Mesothelial cell of epicardium (in vitro differentiated cells): ENCODE measurements at regions not wholly inside any gene's neighbourhood (a gene's known extent, or its start where the extent isn't known, plus 50 kb on each side); places are given as distances from the start of the nearest gene placed in this dataset.

ENCODE experiments used
- DNase-seq, 2 experiments: peaks; one replicate each; pipeline ENCODE4 v3.0.0; 2021; ENCODE audit warnings: low spot score in 2 of 2; ENCODE audit not compliant: unreplicated experiment in 2 of 2
- H3K27ac Mint-ChIP-seq: 2 replicates; pipeline ENCODE4 v1.8.0; 2021; ENCODE audit warnings: mixed read lengths
- H3K27me3 Mint-ChIP-seq: 2 replicates; pipeline ENCODE4 v1.8.0; 2021; ENCODE audit warnings: low read depth, mixed read lengths
- H3K36me3 Mint-ChIP-seq: 2 replicates; pipeline ENCODE4 v1.8.0; 2021; ENCODE audit warnings: mixed read lengths
- H3K4me1 Mint-ChIP-seq: 2 replicates; pipeline ENCODE4 v1.8.0; 2021; ENCODE audit warnings: mixed read lengths
- H3K4me3 Mint-ChIP-seq: 2 replicates; pipeline ENCODE4 v1.8.0; 2021; ENCODE audit warnings: mild to moderate bottlenecking, moderate library complexity, mixed read lengths
- H3K9me3 Mint-ChIP-seq: 2 replicates; pipeline ENCODE4 v1.8.0; 2021; ENCODE audit warnings: mixed read lengths
- TF ChIP-seq, protein P1 (sequence below): fragments of 200-600 bp; sonication (generic); IDR thresholded peaks from one replicate; pipeline ENCODE4 v1.5.0; 2021; ENCODE audit warnings: antibody characterized with exemption; ENCODE audit not compliant: unreplicated experiment

DNA sequence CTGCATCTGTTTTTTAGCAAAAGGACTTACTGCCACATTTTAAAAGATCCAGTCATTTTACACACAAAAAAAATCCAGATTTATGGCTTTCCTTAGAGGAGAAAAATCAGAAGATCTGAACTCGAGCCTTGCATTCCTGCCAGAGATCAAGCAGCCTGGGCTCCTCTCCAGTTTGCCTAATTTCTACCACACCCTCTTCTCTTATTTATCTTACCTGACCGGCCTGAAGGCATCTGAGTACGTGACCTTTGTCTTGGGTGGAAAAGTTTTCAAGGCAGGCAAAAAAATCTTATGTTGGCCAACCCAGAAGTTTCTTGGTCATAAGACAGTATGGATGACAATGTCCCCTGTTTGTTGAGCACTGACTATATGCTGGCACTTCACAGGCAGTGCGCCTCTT is 60.3 kb downstream of the CHRD start:
- peaks cover 2% of the 10 kb centered on the region for H3K27me3 Mint-ChIP-seq
- H3K36me3 Mint-ChIP-seq = peaks cover 3% of the 10 kb centered on the region
- peaks cover 5% of the 10 kb centered on the region for H3K9me3 Mint-ChIP-seq
- H3K4me1 Mint-ChIP-seq = peaks cover 33% of the 10 kb centered on the region
- DNase-seq = no peak
- TF ChIP-seq, protein P1, sequence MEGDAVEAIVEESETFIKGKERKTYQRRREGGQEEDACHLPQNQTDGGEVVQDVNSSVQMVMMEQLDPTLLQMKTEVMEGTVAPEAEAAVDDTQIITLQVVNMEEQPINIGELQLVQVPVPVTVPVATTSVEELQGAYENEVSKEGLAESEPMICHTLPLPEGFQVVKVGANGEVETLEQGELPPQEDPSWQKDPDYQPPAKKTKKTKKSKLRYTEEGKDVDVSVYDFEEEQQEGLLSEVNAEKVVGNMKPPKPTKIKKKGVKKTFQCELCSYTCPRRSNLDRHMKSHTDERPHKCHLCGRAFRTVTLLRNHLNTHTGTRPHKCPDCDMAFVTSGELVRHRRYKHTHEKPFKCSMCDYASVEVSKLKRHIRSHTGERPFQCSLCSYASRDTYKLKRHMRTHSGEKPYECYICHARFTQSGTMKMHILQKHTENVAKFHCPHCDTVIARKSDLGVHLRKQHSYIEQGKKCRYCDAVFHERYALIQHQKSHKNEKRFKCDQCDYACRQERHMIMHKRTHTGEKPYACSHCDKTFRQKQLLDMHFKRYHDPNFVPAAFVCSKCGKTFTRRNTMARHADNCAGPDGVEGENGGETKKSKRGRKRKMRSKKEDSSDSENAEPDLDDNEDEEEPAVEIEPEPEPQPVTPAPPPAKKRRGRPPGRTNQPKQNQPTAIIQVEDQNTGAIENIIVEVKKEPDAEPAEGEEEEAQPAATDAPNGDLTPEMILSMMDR = no peak
- H3K27ac Mint-ChIP-seq = no peak overlapping the region
- H3K4me3 Mint-ChIP-seq = no peak overlapping the region

DNA sequence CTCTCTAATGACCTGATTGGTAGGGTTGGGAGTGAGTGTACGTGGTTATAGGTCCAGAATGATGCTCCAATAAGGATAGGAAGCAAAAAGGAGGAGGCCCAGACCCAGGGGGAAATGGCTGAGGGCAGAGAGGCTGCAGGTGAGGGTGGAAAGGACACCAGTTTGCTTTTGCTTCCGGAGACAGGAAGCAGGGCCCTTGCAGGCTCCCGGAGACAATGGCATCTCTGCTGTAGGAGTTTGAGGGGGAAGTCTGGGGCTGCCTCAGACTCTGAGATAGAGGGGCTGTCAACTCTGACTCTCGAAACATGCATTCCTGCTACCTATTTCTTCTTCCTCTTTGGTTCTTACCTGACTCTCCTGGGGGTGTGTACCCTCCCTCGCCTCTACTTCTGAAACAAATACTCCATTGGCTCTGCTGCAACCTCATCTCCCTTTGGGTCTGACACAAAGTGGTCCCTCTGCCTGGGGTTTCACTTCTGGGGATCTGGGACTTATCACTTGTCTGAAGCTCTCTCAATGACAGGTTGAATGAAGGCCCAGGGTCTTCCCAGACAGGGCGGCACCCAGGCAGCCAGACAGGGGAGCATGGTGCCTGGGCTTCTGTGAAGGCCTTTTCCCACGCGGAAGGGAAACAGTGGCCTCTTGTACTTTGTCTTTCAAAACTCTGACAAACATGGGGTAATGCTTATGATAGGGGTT is 61.5 kb downstream of the CHRD start:
- peaks cover 33% of the 10 kb centered on the region for H3K4me1 Mint-ChIP-seq
- TF ChIP-seq, protein P1 = no peak
- H3K27ac Mint-ChIP-seq = peak overlapping the region; percentile 85
- no peak overlapping the region for H3K4me3 Mint-ChIP-seq
- DNase-seq = no peak
- no peaks in the 10 kb centered on the region for H3K27me3 Mint-ChIP-seq
- H3K36me3 Mint-ChIP-seq = peaks cover 3% of the 10 kb centered on the region
- H3K9me3 Mint-ChIP-seq = peaks cover 5% of the 10 kb centered on the region

DNA sequence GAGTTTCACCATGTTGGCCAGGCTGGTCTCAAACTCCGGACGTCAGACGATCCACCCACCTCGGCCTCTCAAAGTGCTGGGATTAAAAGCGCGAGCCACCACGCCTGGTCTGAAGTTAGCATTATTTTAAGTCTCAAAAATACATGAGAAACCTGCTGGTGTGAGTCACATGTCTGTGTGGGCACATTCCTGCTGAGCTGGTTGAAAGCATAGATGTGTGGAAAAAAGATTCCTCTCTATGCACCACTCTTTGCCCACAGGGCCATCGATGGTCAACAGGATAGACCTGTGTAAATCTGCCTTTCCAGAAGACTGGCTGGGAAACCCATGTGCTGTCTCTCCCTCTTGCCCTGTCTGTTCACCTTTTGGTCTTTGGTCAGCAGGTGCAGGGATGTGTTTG is 63.5 kb downstream of the CHRD start:
- Mint-ChIP-seq H3K9me3 (peaks cover 3% of the 10 kb centered on the region), H3K4me3 (no peak overlapping the region), H3K27me3 (no peaks in the 10 kb centered on the region), H3K4me1 (peaks cover 33% of the 10 kb centered on the region), H3K36me3 (peaks cover 2% of the 10 kb centered on the region), H3K27ac (peak overlapping the region; percentile 43)
- TF ChIP-seq, protein P1 = no peak
- no peak for DNase-seq

DNA sequence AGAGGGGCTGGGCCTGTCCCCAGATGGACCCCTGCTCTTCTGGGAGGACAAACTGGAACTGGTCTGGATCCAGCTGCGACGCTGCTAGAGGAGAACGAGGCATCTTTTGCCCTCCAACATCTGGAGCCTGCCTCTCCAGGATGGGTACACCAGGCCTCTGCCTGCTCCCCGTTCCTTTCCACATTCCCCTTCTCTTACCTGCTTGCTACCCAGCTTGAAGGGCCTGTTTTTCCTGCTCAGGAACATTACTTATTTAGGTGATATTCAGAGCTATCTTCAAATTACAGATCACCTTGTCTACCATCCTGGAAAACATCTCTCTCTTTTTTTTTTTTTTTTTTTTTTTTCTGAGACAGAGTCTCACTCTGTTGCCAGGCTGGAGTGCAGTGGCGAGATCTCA is 64.0 kb downstream of the CHRD start:
- H3K36me3 Mint-ChIP-seq = no peaks in the 10 kb centered on the region
- no peak overlapping the region for H3K4me3 Mint-ChIP-seq
- H3K4me1 Mint-ChIP-seq = peaks cover 33% of the 10 kb centered on the region
- TF ChIP-seq, protein P1 = no peak
- no peak for DNase-seq
- no peaks in the 10 kb centered on the region for H3K9me3 Mint-ChIP-seq
- H3K27me3 Mint-ChIP-seq = no peaks in the 10 kb centered on the region
- peak overlapping the region; percentile 43 for H3K27ac Mint-ChIP-seq

DNA sequence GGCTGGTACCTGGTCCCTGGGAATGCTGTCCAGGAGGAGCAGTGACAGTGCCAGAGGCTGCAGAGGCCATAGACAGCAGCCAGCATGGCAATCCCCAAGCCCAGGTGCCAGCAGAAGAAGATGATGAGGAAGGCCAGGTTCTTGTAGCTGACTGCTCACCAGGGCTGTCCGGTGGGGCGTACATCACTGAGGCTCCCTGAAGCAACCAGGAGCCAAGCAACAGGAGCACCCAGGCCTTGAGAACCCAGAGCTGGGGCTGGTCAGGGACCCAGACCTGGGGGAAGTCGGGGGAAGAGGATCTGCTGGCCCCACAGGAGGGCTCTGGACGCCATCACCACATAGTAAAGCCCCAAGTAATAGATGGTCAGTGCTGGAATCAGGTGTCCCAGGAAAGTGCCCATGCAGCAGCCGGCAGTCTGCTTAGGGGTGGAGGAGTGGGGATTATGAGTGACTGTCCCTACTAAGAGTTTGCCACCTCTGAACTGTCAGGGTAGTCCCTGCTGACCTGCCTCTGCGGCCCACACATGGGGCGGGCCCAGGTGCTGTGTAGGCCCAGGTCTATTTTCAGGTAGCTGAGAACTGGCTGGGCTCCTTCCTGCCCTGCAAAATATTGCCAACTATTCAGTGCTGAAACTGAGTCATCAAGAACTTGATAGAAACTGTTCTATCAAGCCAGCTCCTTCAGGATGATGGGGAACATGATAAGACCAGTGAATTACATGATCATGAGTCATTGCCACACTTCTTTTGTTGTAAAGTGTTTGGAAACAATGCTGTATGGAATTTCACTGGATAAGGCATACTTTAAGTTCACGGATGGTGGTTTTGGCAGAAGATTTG is 68.7 kb downstream of the CHRD start:
- no peak for DNase-seq
- Mint-ChIP-seq H3K9me3 (no peaks in the 10 kb centered on the region), H3K4me3 (no peak overlapping the region), H3K4me1 (peaks cover 8% of the 10 kb centered on the region), H3K27ac (no peak overlapping the region), H3K27me3 (no peaks in the 10 kb centered on the region), H3K36me3 (no peaks in the 10 kb centered on the region)
- TF ChIP-seq, protein P1 = no peak
